GM18909 (cell line): ENCODE measurements at regions not wholly inside any gene's neighbourhood (a gene's known extent, or its start where the extent isn't known, plus 50 kb on each side); places are given as distances from the start of the nearest gene placed in this dataset.

Source experiments
- ATAC-seq: cut with Tn5 transposase; IDR thresholded peaks from one replicate; pipeline ENCODE4 v1.9.1; 2021; ENCODE audit warnings: mild to moderate bottlenecking; ENCODE audit not compliant: unreplicated experiment, poor library complexity

DNA sequence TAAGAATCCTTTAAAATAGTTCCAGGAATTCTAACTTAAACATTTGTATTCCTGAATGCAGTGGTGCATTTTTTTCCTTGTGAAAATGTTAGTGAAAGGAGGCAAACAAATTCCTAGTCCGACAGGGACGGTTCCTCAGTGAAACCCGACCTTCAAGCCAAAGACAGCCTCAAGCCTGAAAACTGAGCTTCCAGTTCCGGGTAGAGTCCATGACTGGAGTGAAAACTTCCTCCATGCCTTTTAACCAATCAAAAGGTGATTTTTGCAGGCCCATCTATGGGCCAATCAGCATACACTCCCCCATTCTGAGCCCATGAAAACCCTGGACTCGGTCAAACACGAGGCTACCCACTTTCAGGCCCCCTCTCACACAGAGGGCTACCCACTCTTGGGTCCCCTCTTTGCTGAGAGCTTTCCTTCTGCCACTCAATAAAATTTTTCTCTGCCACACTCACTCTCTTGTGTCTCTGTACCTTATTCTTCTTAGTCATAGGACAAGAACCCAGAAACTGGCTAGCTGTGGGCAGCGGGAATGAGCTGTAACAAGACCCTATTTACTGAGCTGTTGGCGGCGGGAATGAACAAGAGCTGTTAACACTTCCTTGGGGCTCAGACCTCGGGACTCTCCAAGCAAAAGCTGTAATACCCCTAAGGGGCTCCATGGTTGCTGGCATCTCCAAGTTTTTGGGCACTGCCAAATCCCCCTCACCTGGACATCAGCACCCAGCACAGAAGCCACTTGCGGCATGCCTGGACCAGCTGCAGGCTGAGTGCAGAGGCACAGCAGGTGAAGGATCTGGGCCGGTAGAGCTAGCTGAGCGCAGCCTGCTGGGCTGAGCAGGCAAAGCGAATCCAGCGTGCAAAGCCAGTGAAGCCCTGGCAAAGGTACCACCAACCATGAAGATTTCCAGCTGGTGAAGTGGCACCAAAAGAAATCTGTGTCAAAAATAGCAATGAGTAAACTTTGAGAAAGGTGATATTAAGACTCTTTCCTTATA lies 598.8 kb downstream of the MCTP2 start:
- no peak for ATAC-seq

GRCh38 chr15:94834000-94834399 lies 602.6 kb downstream of the MCTP2 start:
- no peak for ATAC-seq

DNA sequence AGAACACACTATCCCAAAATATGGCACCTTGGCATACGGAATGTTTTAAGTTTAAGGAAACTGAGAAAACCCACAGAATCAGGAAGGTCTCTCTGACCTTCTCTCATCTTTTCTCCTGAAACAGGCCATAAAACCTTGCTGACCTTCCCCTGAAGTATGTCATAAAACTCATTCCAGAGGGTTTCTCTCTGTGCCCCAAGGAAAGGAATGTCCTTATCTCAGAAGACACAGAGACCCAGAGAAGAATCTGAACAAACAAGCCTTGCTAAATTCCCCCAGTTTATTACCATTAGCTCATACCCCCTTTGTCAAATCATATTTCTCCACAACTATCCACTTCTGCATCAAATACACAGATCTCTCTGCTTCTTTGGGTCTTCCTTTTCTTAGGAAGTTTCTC lies 603.1 kb downstream of the MCTP2 start:
- no peak for ATAC-seq

GRCh38 chr15:94838281-94838680 lies 606.9 kb downstream of the MCTP2 start:
- no peak for ATAC-seq

- ATAC-seq, result no peak
Observed at GRCh38 chr15:94840794-94841783, 609.7 kb downstream of the MCTP2 start.

DNA sequence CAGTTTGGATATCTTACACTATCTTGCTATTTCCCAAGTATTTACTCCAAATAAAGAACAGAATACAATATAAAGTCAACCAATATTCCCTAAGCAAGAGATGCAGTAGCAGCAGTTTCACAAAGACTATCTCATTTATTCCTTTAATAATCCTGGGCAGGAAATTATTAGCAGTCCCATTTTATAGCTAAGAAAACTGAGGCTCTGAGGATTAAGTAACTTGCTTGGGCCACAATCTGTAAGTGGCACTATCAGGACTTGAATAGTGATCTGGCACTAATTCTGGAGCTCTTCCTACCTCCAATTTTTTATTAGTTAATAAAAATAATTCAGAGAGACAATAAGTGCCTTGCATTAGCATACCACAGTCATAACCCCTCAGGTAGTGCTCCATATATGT lies 611.7 kb downstream of the MCTP2 start:
- ATAC-seq, result no peak

DNA sequence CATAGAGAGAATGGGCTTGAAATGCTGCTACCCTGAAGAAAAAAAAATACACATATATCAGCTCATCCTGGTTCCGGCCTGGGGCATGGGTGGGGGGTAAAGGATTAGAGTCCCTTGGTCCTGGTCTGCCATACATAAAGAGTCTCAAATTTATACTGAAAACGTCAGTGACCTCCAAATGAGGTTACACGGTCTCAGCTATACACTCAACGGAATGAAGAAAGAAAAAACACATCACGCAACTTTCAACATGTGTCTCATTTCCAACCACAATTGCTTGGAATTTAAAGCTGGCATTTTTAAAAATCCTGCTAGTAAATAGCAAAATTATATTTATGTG lies 612.8 kb downstream of the MCTP2 start:
- no peak for ATAC-seq

GRCh38 chr15:94844538-94845389 lies 613.4 kb downstream of the MCTP2 start:
- ATAC-seq, result no peak

GRCh38 chr15:94845390-94845716 lies 614.0 kb downstream of the MCTP2 start:
- no peak for ATAC-seq

GRCh38 chr15:94847325-94847724 lies 616.0 kb downstream of the MCTP2 start:
- ATAC-seq, result no peak

DNA sequence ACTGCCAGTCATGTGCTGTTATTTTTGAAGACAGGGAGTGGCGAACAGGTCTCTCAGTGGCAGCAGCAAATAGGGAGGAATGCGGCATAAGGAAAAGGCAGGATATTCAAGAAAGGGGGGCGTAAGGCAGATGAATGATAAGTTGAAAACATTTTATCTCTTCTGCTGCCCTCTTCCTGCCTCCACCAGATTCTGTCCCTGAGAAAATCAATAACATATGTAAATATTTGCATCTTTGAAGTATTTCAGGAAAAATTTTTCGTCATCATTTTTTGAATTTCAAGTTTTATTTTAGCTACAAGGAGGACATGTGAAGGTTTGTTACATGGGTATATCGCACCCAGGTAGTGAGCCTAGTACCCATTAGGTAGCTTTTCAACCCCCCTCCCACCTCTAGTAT lies 616.7 kb downstream of the MCTP2 start:
- no peak for ATAC-seq

- ATAC-seq, result no peak
Observed at GRCh38 chr15:94855018-94855408, 623.7 kb downstream of the MCTP2 start.

- ATAC-seq, result no peak
Observed at GRCh38 chr15:94855409-94856266, 624.3 kb downstream of the MCTP2 start.

DNA sequence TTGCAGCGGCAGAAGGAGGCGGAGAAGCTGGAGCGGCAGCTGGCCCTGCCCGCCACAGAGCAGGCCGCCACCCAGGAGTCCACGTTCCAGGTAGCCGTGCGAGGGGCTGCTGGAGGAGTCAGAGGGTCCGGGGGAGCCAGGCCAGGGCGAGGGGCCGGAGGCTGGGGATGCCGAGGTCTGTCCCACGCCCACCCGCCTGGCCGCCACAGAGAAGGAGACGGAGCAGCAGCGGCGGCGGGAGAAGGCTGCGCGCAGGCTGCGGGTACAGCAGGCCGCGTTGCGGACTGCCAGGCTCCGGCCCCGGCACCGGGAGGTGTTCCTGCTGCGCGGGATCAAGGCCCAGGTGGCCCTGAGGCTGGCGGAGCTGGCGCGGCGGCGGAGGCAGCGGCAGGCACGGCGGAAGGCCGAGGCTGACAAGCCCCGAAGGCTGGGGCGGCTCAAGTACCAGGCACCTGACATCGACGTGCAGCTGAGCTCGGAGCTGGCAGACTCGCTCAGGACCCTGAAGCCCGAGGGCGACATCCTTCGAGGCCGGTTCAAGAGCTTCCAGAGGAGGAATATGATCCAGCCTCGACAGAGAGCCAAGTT lies 625.0 kb downstream of the MCTP2 start:
- ATAC-seq, result no peak

- no peak for ATAC-seq
Observed at GRCh38 chr15:94857466-94857865, 626.1 kb downstream of the MCTP2 start.

- no peak for ATAC-seq
Observed at GRCh38 chr15:94858011-94858410, 626.6 kb downstream of the MCTP2 start.

GRCh38 chr15:94858449-94858848 lies 627.1 kb downstream of the MCTP2 start:
- no peak for ATAC-seq

DNA sequence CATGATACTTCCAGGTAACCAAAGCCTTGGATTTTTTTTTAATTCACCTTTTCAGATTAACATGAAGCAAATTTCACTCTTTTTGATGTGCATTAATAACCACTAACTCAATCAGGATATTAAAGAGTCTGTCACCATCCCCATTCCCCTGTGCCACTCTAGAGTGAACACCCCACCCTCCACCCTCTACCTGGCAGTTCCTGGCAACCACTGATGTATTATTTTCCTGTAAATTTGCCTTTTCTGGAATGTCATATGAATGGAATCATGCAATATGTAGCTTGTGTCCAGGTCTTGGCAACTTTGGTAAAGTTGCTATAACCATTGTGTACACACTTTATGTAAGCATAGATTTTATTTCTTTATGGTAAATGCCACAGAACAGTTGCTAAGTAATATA lies 627.6 kb downstream of the MCTP2 start:
- no peak for ATAC-seq

GRCh38 chr15:94864600-94864999 lies 633.2 kb downstream of the MCTP2 start:
- ATAC-seq, result no peak
